Epithelial cell of proximal tubule (primary cell): ENCODE measurements at regions not wholly inside any gene's neighbourhood (a gene's known extent, or its start where the extent isn't known, plus 50 kb on each side); places are given as distances from the start of the nearest gene placed in this dataset.

ENCODE experiments used
- DNase-seq: peaks from one replicate; pipeline ENCODE4 v3.0.0-alpha.2; 2011; ENCODE audit warnings: low read depth
- H3K4me3 ChIP-seq: 2 replicates; pipeline ENCODE4 v1.5.1; 2011; ENCODE audit warnings: low read depth, mild to moderate bottlenecking, low read length
- CTCF ChIP-seq: conservative IDR thresholded peaks from 2 replicates; pipeline ENCODE4 v1.5.1; 2012; ENCODE audit warnings: low read depth, mild to moderate bottlenecking, low read length

GRCh38 chr3:59698091-59698490, 648.3 kb upstream of the CFAP20DC start:
- DNase-seq = no peak
- TF ChIP-seq CTCF = no peak
- no peak overlapping the region for H3K4me3 ChIP-seq

GRCh38 chr3:59696783-59697182, 647.0 kb upstream of the CFAP20DC start:
- DNase-seq = no peak
- TF ChIP-seq CTCF = no peak
- H3K4me3 ChIP-seq = no peak overlapping the region

GRCh38 chr3:59695860-59696259, 646.0 kb upstream of the CFAP20DC start:
- DNase-seq = no peak
- TF ChIP-seq CTCF = no peak
- no peak overlapping the region for H3K4me3 ChIP-seq

- no peak for TF ChIP-seq CTCF
- DNase-seq = no peak
- H3K4me3 ChIP-seq = no peak overlapping the region
These were observed 642.3 kb upstream of the CFAP20DC start for GRCh38 chr3:59692117-59692516.

GRCh38 chr3:59690886-59691285, 641.1 kb upstream of the CFAP20DC start:
- no peak for DNase-seq
- no peak for TF ChIP-seq CTCF
- H3K4me3 ChIP-seq = no peak overlapping the region

- no peak for DNase-seq
- no peak overlapping the region for H3K4me3 ChIP-seq
- TF ChIP-seq CTCF = no peak
These were observed 638.8 kb upstream of the CFAP20DC start for GRCh38 chr3:59688636-59689035.

- no peak for TF ChIP-seq CTCF
- H3K4me3 ChIP-seq = no peak overlapping the region
- DNase-seq = no peak
These were observed 635.6 kb upstream of the CFAP20DC start for GRCh38 chr3:59685432-59685831.
